ENCODE measurements at regions not wholly inside any gene's neighbourhood (a gene's known extent, or its start where the extent isn't known, plus 50 kb on each side); places are given as distances from the start of the nearest gene placed in this dataset.

DNA sequence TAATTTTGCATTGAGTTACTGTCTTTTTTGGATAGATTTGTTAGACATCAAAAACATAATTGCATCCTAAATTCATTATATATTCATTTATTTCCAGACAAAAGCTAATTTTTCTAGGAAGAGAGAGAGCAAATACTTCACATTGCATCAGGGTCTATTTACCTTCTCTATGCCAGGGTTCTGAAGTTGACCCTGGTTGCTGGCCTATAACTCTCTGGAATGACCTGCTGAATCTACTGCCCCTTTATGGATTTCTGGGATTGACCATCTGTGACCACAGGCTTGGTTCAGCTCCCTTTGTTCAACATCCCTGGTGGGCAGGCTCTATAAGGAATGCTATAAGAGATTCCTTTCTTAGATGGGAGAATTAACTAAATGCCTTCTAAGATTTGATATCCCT, 414.8 kb upstream of the STXBP6 start:
- FAIRE-seq, result no peak
- H3K9ac ChIP-seq (ENCODE audit: insufficient read depth, low read depth, low read length), result no peak overlapping the region

DNA sequence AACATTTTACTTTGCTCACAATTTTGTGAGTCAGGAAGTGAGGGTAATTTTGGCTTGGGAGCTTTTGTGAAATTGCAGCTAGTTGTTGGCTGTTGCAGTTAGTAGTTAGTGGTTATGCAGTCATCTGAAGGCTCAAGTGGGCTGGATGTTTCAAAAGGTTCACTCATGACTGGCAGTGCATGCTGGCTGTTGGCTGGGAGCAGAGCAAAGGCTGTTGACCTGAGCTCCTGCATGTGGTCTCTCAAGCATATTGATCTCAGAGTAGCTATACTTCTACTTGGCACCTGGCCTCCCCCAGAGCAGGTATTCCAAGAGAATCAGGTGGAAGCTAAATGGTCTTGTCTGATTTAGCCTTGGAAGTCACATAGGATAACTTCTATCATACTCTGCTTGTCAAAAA, 414.1 kb upstream of the STXBP6 start:
- in situ Hi-C loops (cut with HindIII; ENCODE audit: extremely low pct_ligation_motif_present, low pct_unique_long_range_greater_than_20kb), result no loop called here
- BruUV-seq (replicated peaks), result no TSS peak
- FAIRE-seq, result no peak

More for the DNA sequence above, 414.8 kb upstream of the STXBP6 start:
- DNase-seq (ENCODE audit: low spot score) (no peak), ATAC-seq (no peak)
- in situ Hi-C loops (cut with HindIII; ENCODE audit: extremely low pct_ligation_motif_present, low pct_unique_long_range_greater_than_20kb) (no loop called here), intact Hi-C loops (cut with micrococcal nuclease; ENCODE audit: unreplicated experiment) (no loop called here)
- ChIA-PET CTCF (ENCODE audit: low intra/inter-chr PET ratio, low total read pairs) (no interaction called here), POLR2A (no interaction called here)
- Histone ChIP-seq H3K4me2 (ENCODE audit: low read depth, low read length) (no peak overlapping the region), H3K36me3 (replicated peaks in 1 of 2; ENCODE audit: control insufficient read depth in 1 of 2, insufficient read depth in 2 of 2, low read length in 2 of 2) (no peaks in the 10 kb centered on the region), H3K79me2 (ENCODE audit: insufficient read depth, low read length) (no peaks in the 10 kb centered on the region), H3K9me3 (ENCODE audit: low read length) (peaks cover 88% of the 10 kb centered on the region), H4K20me1 (ENCODE audit: insufficient read depth, low read length) (no peaks in the 10 kb centered on the region), H3K27me3 (ENCODE audit: control insufficient read depth in 1 of 2, insufficient read depth in 2 of 2, low read length in 2 of 2) (no peaks in the 10 kb centered on the region), H2AFZ (ENCODE audit: low read length) (no peak overlapping the region), H3K4me3 (replicated peaks in 1 of 3; ENCODE audit: insufficient read depth in 1 of 3, low read depth in 2 of 3, low read length in 3 of 3) (no peak overlapping the region), H3K27ac (ENCODE audit: extremely low read length, insufficient read depth, low read length) (no peak overlapping the region), H3K4me1 (ENCODE audit: insufficient read depth, low read length) (no peaks in the 10 kb centered on the region)
- no TSS peak for BruUV-seq (replicated peaks)
- TF ChIP-seq SP4 (CRISPR knock-in tag; IDR thresholded peaks at IDR 0.05), result no peak
- TF ChIP-seq SP2 (CRISPR knock-in tag; IDR thresholded peaks at IDR 0.05), result no peak
- TF ChIP-seq, protein P1, sequence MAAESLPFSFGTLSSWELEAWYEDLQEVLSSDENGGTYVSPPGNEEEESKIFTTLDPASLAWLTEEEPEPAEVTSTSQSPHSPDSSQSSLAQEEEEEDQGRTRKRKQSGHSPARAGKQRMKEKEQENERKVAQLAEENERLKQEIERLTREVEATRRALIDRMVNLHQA (CRISPR knock-in tag; IDR thresholded peaks at IDR 0.05), result no peak
- TF ChIP-seq HOXA3 (CRISPR knock-in tag; IDR thresholded peaks at IDR 0.05), result no peak
- TF ChIP-seq YEATS2 (CRISPR knock-in tag; IDR thresholded peaks at IDR 0.05; ENCODE audit: borderline replicate concordance), result no peak
- no peak for TF ChIP-seq SALL2 (CRISPR knock-in tag; IDR thresholded peaks at IDR 0.05)

More for the DNA sequence above, 414.1 kb upstream of the STXBP6 start:
- intact Hi-C loops (cut with micrococcal nuclease; ENCODE audit: unreplicated experiment), result no loop called here
- H3K79me2 ChIP-seq (ENCODE audit: insufficient read depth, low read length), result no peaks in the 10 kb centered on the region
- CTCF ChIA-PET (ENCODE audit: low intra/inter-chr PET ratio, low total read pairs), result no interaction called here
- POLR2A ChIA-PET, result no interaction called here
- H3K36me3 ChIP-seq (replicated peaks in 1 of 2; ENCODE audit: control insufficient read depth in 1 of 2, insufficient read depth in 2 of 2, low read length in 2 of 2), result no peaks in the 10 kb centered on the region
- no peak for DNase-seq (ENCODE audit: low spot score)
- no peak overlapping the region for H3K27ac ChIP-seq (ENCODE audit: extremely low read length, insufficient read depth, low read length)
- no peaks in the 10 kb centered on the region for H3K4me1 ChIP-seq (ENCODE audit: insufficient read depth, low read length)
- TF ChIP-seq, protein P2, sequence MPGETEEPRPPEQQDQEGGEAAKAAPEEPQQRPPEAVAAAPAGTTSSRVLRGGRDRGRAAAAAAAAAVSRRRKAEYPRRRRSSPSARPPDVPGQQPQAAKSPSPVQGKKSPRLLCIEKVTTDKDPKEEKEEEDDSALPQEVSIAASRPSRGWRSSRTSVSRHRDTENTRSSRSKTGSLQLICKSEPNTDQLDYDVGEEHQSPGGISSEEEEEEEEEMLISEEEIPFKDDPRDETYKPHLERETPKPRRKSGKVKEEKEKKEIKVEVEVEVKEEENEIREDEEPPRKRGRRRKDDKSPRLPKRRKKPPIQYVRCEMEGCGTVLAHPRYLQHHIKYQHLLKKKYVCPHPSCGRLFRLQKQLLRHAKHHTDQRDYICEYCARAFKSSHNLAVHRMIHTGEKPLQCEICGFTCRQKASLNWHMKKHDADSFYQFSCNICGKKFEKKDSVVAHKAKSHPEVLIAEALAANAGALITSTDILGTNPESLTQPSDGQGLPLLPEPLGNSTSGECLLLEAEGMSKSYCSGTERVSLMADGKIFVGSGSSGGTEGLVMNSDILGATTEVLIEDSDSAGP (CRISPR knock-in tag; IDR thresholded peaks at IDR 0.05; ENCODE audit: borderline replicate concordance), result no peak
- TF ChIP-seq ZMAT3 (CRISPR knock-in tag; conservative IDR thresholded peaks at IDR 0.05) (no peak), ZNF547 (CRISPR knock-in tag; IDR thresholded peaks at IDR 0.05) (no peak), SIN3B (IDR thresholded peaks at IDR 0.05; ENCODE audit: low read length) (no peak), GATA4 (IDR thresholded peaks at IDR 0.05; ENCODE audit: borderline replicate concordance, low read depth) (no peak), ZNF264 (CRISPR knock-in tag; IDR thresholded peaks at IDR 0.05) (no peak), ZSCAN31 (CRISPR knock-in tag; IDR thresholded peaks at IDR 0.05; ENCODE audit: low read depth) (no peak)
- no peak overlapping the region for H3K4me2 ChIP-seq (ENCODE audit: low read depth, low read length)
- H3K9me3 ChIP-seq (ENCODE audit: low read length), result peaks cover 88% of the 10 kb centered on the region
- H3K27me3 ChIP-seq (ENCODE audit: control insufficient read depth in 1 of 2, insufficient read depth in 2 of 2, low read length in 2 of 2), result no peaks in the 10 kb centered on the region
- H4K20me1 ChIP-seq (ENCODE audit: insufficient read depth, low read length), result no peaks in the 10 kb centered on the region
- no peak overlapping the region for H3K9ac ChIP-seq (ENCODE audit: insufficient read depth, low read depth, low read length)
- no peak for ATAC-seq
- no peak overlapping the region for H2AFZ ChIP-seq (ENCODE audit: low read length)
- no peak overlapping the region for H3K4me3 ChIP-seq (replicated peaks in 1 of 3; ENCODE audit: insufficient read depth in 1 of 3, low read depth in 2 of 3, low read length in 3 of 3)

All from HepG2 (cell line).